Fibroblast of pulmonary artery (primary cell): ENCODE measurements at regions not wholly inside any gene's neighbourhood (a gene's known extent, or its start where the extent isn't known, plus 50 kb on each side); places are given as distances from the start of the nearest gene placed in this dataset.

Experiments
- DNase-seq: peaks from one replicate; pipeline ENCODE4 v3.0.0-alpha.2; 2010; ENCODE audit warnings: low read depth
- H3K4me3 ChIP-seq: replicated peaks from 2 replicates; pipeline ENCODE4 v1.5.1; 2011; ENCODE audit warnings: low read depth, mild to moderate bottlenecking, control low read depth, low read length, moderate library complexity
- CTCF ChIP-seq: IDR thresholded peaks from 2 replicates; pipeline ENCODE4 v1.5.1; 2011; ENCODE audit warnings: mild to moderate bottlenecking, control low read depth, low read length, inconsistent platforms; ENCODE audit errors: missing control alignments

- DNase-seq: no peak
- no peak overlapping the region for H3K4me3 ChIP-seq
- TF ChIP-seq CTCF: no peak
Observed at GRCh38 chr15:61541516-61541915, 312.4 kb upstream of the RORA start.

GRCh38 chr15:61537337-61537736 is 308.2 kb upstream of the RORA start:
- no peak for TF ChIP-seq CTCF
- no peak overlapping the region for H3K4me3 ChIP-seq
- no peak for DNase-seq

GRCh38 chr15:61534986-61535385 is 305.9 kb upstream of the RORA start:
- no peak for TF ChIP-seq CTCF
- no peak for DNase-seq

GRCh38 chr15:61530769-61531168 is 301.7 kb upstream of the RORA start:
- H3K4me3 ChIP-seq: no peak overlapping the region
- no peak for TF ChIP-seq CTCF
- no peak for DNase-seq

More at GRCh38 chr15:61534986-61535385, 305.9 kb upstream of the RORA start:
- H3K4me3 ChIP-seq: no peak overlapping the region

- no peak for TF ChIP-seq CTCF
- peak; percentile 34 for DNase-seq
- H3K4me3 ChIP-seq: no peak overlapping the region
Observed at GRCh38 chr15:61528581-61528910, 299.4 kb upstream of the RORA start.

GRCh38 chr15:61527836-61528580 is 298.9 kb upstream of the RORA start:
- H3K4me3 ChIP-seq: no peak overlapping the region
- no peak for DNase-seq
- no peak for TF ChIP-seq CTCF

GRCh38 chr15:61524545-61524944 is 295.4 kb upstream of the RORA start:
- H3K4me3 ChIP-seq: no peak overlapping the region
- no peak for TF ChIP-seq CTCF
- no peak for DNase-seq
